Tibial artery (tissue), 4 donors: ENCODE measurements at regions not wholly inside any gene's neighbourhood (a gene's known extent, or its start where the extent isn't known, plus 50 kb on each side); places are given as distances from the start of the nearest gene placed in this dataset.
"Not testable (repeated sequence)": the region's sequence is repeated elsewhere in the genome, so short reads cannot be mapped to it uniquely, and the experiment has no call there.

ENCODE experiments used
- DNase-seq, 2 donors: peaks; one replicate each; pipeline ENCODE4 v3.0.0-alpha.2; 2019
- H3K27ac ChIP-seq, 2 donors: fragments of 200-600 bp; sonication (generic) in 1 of 2; 1 replicate in 1 of 2; 2 replicates in 1 of 2; pipeline ENCODE4 v1.5.1; 2018 to 2019; ENCODE audit warnings: mild to moderate bottlenecking in 1 of 2
- H3K27me3 ChIP-seq, 2 donors: fragments of 200-600 bp; sonication (generic) in 1 of 2; one replicate each; pipeline versions ENCODE4 v1.5.1 to v1.6.0; 2016 to 2019
- H3K36me3 ChIP-seq, 3 donors: fragments of 200-600 bp; sonication (generic) in 2 of 3; one replicate each; pipeline ENCODE4 v1.5.1; 2016 to 2019; ENCODE audit warnings: mild to moderate bottlenecking in 2 of 3
- H3K4me1 ChIP-seq, 4 donors: fragments of 200-600 bp; sonication (generic) in 2 of 4; 1 replicate in 3 of 4; 2 replicates in 1 of 4; pipeline ENCODE4 v1.5.1; 2016 to 2019
- H3K4me3 ChIP-seq, 2 donors: fragments of 200-600 bp; sonication (generic) in 1 of 2; 1 replicate in 1 of 2; 2 replicates in 1 of 2; pipeline ENCODE4 v1.5.1; 2018 to 2019; ENCODE audit warnings: mild to moderate bottlenecking in 2 of 2
- H3K9me3 ChIP-seq, 3 donors: fragments of 200-600 bp; sonication (generic) in 1 of 3; one replicate each; pipeline ENCODE4 v1.5.1; 2016 to 2019
- CTCF ChIP-seq, 2 experiments: fragments of 200-600 bp in 1 of 2; fragments of 450-650 bp in 1 of 2; IDR thresholded peaks; one replicate each; pipeline ENCODE4 v1.5.1; 2017 to 2019; ENCODE audit warnings: antibody characterized with exemption in 2 of 2, mild to moderate bottlenecking in 1 of 2, moderate library complexity in 1 of 2
- intact Hi-C: fragments of 100-400 bp; cut with DNase I; formaldehyde crosslinking; loops from one replicate; pipeline ENCODE4 v1.15.0; 2023; ENCODE audit warnings: low total_unique reads

DNA sequence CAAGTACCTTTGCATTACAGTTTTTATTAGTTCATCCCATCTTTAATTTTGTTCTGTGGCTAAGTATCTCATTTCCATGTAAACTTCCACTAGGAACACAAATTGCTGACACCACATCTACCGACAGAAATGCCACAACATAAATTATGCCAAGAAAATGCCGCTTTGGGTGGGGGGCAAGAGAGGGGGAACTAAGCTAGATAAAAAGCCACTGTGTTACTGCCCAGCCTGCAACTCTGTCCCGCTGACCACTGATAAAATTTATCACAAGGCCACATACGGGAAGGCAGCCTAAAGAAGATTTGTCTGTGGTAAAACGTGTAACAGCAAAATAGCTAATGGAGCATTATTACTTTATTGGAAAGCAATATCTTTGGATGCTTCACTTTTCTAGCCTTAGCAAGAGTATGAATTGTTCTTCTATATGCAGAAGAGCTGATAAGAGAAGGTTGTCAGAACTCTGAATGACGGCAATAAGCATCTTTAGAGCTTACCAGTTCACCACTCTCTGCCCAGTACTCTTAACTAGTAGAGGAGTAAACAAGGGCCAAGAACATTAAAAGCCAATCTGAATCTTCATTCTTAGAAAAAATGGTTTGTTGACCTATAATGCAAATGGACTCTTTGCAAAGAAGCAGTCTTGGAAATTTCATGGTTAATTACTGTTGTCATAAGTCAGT, 172.2 kb upstream of the MEF2C start:
- no peaks in the 10 kb centered on the region for H3K36me3 ChIP-seq
- no peak for TF ChIP-seq CTCF (IDR thresholded peaks at IDR 0.05)
- H3K9me3 ChIP-seq: no peaks in the 10 kb centered on the region
- no peak for DNase-seq
- no peak overlapping the region for H3K4me3 ChIP-seq
- intact Hi-C loops: no loop called here
- no peaks in the 10 kb centered on the region for H3K27me3 ChIP-seq
- H3K4me1 ChIP-seq: no peaks in the 10 kb centered on the region
- H3K27ac ChIP-seq: no peak overlapping the region

GRCh38 chr5:89053547-89053946, 170.6 kb upstream of the MEF2C start:
- no peak for TF ChIP-seq CTCF (IDR thresholded peaks at IDR 0.05)
- H3K9me3 ChIP-seq: peaks cover 0 to 5% (median 3%) of the 10 kb centered on the region in 3 donors
- H3K27me3 ChIP-seq: no peaks in the 10 kb centered on the region
- DNase-seq: no peak
- H3K27ac ChIP-seq: no peak overlapping the region
- H3K4me1 ChIP-seq: no peaks in the 10 kb centered on the region
- no peak overlapping the region for H3K4me3 ChIP-seq
- intact Hi-C loops: no loop called here
- no peaks in the 10 kb centered on the region for H3K36me3 ChIP-seq

DNA sequence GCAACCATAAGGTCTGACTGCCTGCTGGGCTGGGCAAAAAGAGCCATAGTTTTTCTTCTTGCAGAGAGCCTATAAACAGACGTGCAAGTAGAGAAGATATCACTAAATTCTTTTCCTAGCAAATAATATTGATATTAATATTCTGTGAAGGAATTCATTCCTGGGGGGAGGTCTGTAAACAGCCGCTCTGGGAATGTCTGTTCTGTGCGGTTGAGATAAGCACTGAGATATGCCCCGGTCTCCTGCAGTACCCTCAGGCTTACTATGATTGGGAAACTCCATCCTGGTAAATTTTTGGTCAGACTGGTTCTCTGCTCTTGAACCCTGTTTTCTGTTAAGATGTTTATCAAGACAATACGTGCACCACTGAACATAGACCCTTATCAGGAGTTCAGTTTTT, 167.1 kb upstream of the MEF2C start:
- H3K36me3 ChIP-seq, H3K27me3 ChIP-seq, H3K4me3 ChIP-seq, intact Hi-C loops, DNase-seq, H3K27ac ChIP-seq, H3K4me1 ChIP-seq, H3K9me3 ChIP-seq: not testable (repeated sequence)

GRCh38 chr5:89047571-89047970, 164.6 kb upstream of the MEF2C start:
- intact Hi-C loops: no loop called here
- no peak overlapping the region for H3K27ac ChIP-seq
- TF ChIP-seq CTCF (IDR thresholded peaks at IDR 0.05): no peak
- H3K9me3 ChIP-seq: peaks cover 0 to 5% (median 3%) of the 10 kb centered on the region in 3 donors
- no peaks in the 10 kb centered on the region for H3K27me3 ChIP-seq
- peaks cover 0 to 4% (median 0%) of the 10 kb centered on the region in 4 donors for H3K4me1 ChIP-seq
- H3K36me3 ChIP-seq: no peaks in the 10 kb centered on the region
- no peak for DNase-seq
- H3K4me3 ChIP-seq: no peak overlapping the region

GRCh38 chr5:89045216-89045615, 162.2 kb upstream of the MEF2C start:
- DNase-seq: no peak
- Histone ChIP-seq H3K4me3 (no peak overlapping the region), H3K27ac (no peak overlapping the region), H3K9me3 (peaks cover 0 to 5% (median 3%) of the 10 kb centered on the region in 3 donors), H3K4me1 (peaks cover 0 to 4% (median 0%) of the 10 kb centered on the region in 4 donors), H3K27me3 (no peaks in the 10 kb centered on the region), H3K36me3 (no peaks in the 10 kb centered on the region)
- TF ChIP-seq CTCF (IDR thresholded peaks at IDR 0.05): no peak
- intact Hi-C loops: no loop called here

DNA sequence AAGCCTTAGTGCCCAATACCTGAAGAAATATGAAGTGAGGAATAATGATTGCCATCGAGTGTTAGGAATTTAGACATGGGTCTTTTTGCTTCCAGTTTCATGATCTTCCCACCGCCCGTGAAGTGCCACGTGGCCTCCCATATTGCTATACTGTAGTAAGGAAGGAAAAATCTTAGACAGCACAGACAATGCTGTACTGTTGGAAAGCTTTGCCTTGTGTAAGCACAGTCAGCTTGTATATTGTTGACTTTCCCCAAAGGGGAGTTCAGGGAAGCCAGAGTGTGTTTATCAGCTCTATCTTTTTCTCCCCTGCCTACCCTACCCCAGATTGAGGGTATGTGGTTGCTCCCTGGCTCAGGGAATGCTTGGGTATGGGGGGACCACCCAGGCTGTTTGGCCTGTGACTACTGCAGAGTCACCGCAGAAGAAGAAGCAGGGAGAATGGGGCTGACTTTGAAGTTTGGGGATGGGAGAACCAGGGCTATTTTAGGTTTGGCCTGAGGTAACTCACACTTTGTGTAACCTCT, 161.8 kb upstream of the MEF2C start:
- Histone ChIP-seq H3K27me3 (no peaks in the 10 kb centered on the region), H3K9me3 (peaks cover 0 to 5% (median 3%) of the 10 kb centered on the region in 3 donors), H3K4me1 (peaks cover 0 to 4% (median 0%) of the 10 kb centered on the region in 4 donors), H3K36me3 (no peaks in the 10 kb centered on the region), H3K4me3 (no peak overlapping the region), H3K27ac (no peak overlapping the region)
- intact Hi-C loops: no loop called here
- no peak for TF ChIP-seq CTCF (IDR thresholded peaks at IDR 0.05)
- no peak for DNase-seq
